ENCODE measurements at regions not wholly inside any gene's neighbourhood (a gene's known extent, or its start where the extent isn't known, plus 50 kb on each side); places are given as distances from the start of the nearest gene placed in this dataset.

DNA sequence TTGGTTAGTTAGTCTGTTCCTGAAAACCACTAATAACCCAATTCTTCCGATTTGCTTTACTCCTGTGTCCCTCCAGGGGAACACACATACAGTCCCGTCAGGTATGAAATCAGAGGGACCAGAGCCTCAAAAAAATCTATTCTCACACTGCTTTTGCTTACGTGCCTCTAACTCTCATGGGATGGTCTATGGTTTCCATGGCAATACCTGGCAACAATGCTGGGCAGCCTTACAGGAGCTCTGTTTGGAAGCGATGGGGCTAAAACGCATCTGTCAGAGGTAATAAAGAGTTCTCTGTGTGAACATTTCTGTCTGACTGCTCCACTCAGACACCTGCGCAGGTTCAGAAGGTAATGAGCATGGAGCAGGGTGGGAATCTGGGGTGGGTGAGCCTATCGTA lies 376.2 kb downstream of the GXYLT1 start:
- TF ChIP-seq, protein P1, sequence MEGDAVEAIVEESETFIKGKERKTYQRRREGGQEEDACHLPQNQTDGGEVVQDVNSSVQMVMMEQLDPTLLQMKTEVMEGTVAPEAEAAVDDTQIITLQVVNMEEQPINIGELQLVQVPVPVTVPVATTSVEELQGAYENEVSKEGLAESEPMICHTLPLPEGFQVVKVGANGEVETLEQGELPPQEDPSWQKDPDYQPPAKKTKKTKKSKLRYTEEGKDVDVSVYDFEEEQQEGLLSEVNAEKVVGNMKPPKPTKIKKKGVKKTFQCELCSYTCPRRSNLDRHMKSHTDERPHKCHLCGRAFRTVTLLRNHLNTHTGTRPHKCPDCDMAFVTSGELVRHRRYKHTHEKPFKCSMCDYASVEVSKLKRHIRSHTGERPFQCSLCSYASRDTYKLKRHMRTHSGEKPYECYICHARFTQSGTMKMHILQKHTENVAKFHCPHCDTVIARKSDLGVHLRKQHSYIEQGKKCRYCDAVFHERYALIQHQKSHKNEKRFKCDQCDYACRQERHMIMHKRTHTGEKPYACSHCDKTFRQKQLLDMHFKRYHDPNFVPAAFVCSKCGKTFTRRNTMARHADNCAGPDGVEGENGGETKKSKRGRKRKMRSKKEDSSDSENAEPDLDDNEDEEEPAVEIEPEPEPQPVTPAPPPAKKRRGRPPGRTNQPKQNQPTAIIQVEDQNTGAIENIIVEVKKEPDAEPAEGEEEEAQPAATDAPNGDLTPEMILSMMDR (IDR thresholded peaks at IDR 0.05), result no peak
- TF ChIP-seq ZFX (IDR thresholded peaks at IDR 0.05; ENCODE audit: borderline replicate concordance), result no peak
